HG02852 (cell line): ENCODE measurements at regions not wholly inside any gene's neighbourhood (a gene's known extent, or its start where the extent isn't known, plus 50 kb on each side); places are given as distances from the start of the nearest gene placed in this dataset.
"Not testable (repeated sequence)": the region's sequence is repeated elsewhere in the genome, so short reads cannot be mapped to it uniquely, and the experiment has no call there.

Source experiments
- ATAC-seq: cut with Tn5 transposase; IDR thresholded peaks from one replicate; pipeline ENCODE4 v1.9.1; 2021; ENCODE audit warnings: mild to moderate bottlenecking, moderate library complexity; ENCODE audit not compliant: unreplicated experiment

DNA sequence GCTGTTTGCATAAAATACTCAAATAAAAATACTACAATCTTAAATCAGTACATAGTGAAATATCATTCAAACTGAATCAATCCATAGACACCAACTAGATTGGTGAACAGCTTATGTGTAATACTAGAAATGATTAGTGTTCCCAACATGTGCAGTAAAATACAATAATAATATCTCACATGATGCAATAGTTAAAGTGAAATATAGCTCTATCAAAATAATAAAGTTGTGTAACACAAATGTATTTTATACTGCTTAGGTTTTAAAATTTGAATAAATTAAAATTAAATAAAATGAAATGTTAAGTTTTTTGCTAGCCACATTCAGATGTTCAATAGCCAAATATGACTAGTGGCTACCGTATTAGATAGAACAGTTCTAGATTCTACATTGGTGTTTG lies 714.1 kb downstream of the ZNF385D start:
- ATAC-seq = no peak

DNA sequence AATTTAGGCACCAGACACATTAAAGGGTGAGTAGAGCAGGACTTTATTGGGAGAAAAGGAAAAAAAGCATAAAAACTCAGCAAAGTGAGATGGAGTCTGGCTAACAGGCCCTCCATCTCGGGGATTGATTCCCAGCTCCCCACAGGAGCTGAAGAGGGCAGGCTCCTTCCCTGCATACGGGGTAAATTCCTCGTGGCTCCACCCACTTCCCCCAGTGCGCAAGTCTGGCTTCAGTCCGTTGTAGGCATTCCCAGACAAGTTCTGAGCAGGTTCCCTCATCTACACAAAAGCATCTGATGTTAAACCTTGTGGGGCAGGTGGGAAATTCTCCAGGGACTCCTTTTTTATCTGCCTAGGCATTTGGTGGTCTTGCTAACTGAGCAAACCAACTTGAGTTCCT lies 722.6 kb downstream of the ZNF385D start:
- no peak for ATAC-seq

DNA sequence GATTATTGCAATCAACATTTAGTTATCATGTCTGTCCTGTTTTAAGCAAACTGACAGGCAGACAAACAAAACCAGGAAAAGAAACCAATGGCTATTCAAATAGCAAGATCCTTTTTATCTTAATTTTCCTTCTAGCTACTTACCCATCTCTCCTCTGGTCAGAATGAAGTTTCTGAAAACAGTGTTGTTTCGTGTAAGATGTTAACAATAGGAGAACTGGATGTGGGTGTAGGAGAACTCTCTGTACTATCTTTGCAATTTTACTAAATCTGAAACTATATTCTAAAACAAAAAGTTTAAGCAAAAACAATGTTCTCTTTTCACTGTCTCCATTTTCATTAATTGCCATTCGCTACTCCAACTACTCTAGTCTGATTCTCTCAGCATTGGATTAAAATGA lies 726.4 kb downstream of the ZNF385D start:
- peak; percentile 69 for ATAC-seq

DNA sequence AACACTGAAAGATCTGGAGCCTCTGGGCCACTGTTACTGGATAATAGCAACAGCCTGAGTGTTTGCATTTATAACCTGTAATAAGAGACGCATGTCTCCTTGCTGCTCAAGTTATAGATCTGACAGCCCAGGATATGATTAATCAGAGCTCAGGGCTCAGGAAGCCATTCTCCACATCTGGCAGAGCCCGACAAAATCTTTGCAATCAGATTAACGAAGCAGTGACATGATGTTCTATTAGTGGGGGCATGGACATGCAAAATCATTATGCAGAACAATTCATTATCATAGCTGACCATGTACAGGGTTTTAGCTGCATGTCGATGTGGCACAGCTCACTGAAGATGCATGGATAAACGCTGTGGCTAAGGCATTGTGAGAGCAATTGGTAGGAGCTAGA lies 730.3 kb downstream of the ZNF385D start:
- ATAC-seq = no peak

DNA sequence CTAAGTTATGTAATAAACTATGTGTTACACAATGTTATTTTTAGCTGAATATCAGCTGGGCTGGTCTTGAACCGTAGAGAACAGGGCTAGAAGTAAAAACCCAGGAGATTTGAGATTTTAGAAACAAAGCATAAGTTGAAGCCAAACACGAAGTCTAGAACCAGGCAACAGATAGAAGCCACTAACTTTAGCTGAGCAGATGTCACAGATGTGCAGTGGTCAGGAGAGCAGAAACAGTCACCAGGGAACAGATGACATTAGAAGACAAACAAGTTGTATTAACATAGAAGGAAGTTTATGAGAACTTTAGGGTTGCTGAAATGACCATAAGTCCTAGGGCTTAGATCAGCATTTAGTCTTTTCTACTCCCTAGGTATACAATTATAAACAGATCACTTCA lies 731.0 kb downstream of the ZNF385D start:
- no peak for ATAC-seq

DNA sequence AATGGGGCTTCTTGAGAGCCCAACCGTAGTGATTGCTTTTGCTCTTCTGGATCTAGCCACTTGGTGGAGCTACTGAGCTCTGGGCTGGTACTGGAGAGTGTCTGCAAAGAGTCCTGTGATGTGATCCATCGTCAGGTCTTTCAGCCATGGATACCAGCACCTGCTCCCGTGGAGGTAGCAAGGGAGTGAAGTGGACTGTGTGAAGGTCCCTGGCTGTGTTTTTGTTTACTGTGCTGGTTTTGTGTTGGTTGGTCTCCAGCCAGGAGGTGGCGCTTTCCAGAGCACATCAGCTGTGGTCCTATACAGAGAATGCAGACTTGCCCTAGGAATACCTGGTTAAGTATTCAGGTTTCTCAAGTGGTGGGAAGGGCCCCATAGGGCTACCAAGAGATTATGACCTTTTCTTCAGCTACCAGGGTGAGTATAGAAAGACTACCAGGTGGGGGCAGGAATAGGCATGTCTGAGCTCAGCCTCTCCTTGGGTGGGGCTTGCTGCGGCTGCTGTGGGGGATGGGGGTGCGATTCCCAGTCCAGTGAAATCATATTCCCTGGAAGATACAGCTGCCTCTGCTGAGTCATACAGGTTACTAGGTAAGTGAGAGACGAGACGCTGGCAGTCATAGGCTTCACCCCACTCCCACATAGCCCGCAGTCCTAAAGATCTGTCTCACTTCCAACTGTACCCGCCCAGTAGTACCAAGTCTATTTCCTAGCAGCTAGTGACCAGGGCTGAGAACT lies 733.7 kb downstream of the ZNF385D start:
- ATAC-seq = no peak

DNA sequence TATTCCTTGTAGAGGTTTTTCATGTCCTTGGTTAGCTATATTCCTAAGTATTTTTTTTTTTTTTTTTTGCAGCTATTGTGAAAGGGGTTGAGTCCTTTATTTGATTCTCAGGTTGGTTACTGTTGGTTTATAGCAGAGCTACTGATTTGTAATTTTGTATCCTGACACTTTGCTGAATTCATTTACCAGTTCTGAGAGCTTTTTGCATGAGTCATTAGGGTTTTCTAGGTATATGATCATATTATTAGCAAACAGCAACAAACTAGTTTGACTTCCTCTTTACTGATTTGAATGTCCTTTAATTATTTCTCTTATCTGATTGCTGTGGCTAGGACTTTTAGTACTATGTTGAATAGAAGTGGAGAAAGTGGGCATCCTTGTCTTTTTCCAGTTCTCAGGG lies 737.4 kb downstream of the ZNF385D start:
- ATAC-seq = no peak

DNA sequence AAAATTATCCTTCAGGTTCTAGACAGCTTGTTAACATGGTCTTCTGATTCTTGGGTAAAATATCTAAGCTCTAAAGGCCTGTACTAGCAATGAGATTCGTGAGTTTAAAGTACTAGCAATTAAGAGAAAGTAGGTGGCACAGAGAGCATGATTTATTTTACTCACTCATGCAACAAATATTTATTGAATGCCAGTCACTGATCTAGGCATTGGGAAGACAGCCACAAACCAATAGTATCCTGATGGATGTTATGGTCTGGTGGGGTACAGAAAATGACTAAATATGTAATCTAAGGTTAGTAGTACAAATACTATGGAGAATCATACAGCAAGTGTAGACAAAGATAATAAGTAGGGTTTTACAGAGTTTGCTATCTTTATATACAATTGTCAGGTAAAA lies 751.3 kb downstream of the ZNF385D start:
- no peak for ATAC-seq

DNA sequence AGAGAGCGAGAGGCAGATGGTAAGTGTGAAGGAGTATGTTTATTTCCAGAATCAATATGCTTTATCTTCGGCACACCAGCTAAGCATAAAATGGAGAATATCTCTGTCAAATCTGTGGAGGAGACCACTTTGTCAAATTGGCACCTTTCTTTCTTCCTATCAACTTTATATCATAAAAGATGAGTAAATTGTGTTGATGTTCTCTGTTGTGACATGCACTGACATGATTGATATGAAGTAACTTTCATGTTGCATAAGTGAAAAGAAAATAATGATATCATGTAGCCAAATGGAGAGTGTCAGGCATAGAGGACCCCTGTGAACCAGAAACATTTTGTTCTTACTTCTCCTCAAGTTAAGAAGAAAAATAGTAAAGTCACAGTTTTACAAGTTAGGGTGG lies 753.8 kb downstream of the ZNF385D start:
- ATAC-seq = no peak

DNA sequence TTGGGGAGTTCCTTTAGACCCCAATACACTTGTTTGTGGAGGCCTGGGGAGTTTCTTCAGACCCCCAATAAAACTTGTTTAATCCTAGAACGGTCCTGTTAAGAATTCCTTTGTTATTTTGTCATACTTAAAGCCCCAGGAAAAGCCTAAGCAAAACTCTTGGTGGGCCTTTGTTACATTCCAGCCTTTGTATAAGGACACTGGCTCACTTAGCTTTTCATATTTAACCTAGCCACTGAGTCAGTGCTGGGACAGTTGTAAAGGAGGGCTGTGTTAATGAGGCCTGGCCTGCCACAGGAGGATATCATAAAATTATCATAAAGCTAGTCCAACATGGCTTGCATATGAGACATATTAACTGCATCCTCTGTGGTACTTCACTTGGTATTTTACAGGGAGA lies 760.1 kb downstream of the ZNF385D start:
- no peak for ATAC-seq

DNA sequence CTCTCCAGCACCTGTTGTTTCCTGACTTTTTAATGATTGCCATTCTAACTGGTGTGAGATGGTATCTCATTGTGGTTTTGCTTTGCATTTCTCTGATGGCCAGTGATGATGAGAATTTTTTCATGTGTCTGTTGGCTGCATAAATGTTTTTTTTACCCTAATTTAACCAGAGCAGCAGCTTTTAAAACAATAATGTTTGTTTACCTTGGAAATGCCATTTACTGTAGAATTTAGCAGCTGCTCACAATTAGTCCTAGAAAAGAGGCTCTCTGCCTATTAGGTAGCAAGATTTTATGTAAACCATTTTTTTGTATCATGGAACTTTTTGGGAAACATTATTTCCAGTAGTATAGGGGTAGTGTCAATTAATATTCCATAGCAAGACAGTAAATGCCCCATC lies 761.4 kb downstream of the ZNF385D start:
- not testable (repeated sequence) for ATAC-seq

DNA sequence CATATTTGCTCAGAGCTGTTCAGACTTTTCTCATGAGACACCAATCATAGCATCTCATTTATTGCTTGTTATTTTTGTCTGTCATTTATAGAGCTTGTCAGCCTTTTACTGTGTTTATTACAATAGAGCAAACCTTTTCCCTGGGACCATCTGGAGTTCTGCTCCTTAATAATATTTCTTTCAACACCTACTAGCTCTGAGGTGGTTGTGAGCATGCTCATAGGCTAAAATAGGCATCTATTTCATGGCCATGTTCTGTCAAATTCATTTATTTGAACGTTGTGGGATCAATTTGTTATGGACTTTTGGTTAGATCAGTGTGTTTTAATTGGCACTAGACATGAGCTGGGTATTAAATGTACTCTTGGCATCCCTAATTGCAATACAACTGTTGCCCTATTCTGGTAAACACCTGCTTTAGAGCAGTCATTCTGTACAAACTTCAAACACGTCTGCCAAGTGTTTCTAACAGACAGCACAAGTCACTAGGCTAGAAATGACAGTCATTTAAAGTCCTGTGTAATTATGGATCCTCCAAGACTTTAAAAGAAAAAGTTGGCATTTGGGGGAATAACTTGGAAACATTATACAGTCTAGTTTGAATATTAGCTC lies 766.3 kb downstream of the ZNF385D start:
- no peak for ATAC-seq

DNA sequence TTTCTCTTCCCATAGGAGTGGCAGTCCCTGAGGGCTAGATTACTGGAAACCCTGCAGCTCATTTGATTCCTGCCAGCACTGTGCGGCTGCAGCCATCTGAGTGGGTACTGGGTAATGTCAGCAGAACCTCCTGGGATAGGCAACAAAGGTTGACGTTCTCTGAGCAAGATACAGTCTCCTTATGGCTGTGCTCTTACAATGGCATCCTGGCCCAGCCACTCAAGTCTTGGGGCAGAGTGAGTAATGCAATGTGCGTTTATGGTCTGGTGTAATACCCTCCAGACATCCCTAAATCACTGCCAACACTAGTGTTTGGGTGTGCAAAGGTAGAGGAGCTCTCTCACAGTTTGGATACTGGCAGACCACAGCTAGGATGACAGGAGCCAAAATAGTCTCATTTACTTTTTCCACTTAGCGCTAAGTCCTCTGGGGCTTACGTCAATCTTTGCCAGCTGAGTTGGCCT lies 775.8 kb downstream of the ZNF385D start:
- ATAC-seq = no peak

DNA sequence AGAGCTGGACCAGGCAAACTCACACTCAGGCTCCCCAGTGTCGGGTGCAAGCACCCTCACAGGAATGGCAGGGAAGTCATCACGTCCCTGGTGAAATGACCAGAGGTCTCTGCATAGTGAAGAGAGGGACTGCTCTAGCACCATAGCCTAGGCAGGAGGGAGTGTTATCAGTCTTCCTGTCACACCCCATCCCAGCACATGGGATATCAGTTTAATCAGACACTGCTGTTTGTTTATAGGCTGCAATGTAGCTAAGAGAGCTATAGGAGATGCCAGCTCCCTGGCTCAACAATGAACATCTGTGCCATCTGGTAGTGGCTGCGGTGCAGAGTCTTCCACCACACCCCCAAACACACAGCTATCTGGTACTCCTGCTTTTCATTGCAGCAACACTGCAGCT lies 776.6 kb downstream of the ZNF385D start:
- no peak for ATAC-seq

DNA sequence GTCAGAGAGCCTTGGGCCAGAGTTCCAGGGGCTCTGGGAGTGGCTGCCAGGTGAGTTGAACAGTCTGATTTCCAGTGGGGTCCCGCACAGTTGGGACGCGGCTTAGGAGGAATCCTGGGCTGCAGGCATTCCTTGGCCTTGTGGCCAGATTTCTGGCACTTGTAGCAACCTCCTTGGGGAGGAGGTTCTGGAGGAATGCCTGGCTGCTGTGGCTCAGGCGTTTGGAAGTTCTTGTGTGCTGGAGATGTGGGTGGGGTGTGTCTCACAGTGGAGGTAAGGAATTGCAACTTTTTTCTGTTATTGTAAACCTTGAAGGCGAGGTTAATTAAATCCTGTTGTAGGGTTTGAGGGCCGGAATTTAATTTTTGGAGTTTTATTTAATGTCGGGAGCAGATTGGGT lies 780.2 kb downstream of the ZNF385D start:
- ATAC-seq = not testable (repeated sequence)

DNA sequence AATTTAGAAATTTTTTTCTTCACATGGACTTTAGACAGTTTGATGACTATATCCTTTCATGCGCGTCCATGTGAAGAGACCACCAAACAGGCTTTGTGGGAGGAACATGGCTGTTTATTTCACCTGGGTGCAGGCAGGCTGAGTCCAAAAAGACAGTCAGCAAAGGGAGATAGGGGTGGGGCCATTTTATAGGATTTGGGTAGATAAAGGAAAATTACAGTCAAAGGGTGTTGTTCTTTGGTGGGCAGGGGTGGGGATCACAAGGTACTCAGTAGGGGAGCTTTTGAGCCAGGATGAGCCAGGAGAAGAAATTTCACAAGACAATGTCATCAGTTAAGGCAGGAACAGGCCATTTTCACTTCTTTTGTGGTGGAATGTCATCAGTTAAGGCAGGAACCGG lies 781.5 kb upstream of the SGO1 start:
- not testable (repeated sequence) for ATAC-seq

DNA sequence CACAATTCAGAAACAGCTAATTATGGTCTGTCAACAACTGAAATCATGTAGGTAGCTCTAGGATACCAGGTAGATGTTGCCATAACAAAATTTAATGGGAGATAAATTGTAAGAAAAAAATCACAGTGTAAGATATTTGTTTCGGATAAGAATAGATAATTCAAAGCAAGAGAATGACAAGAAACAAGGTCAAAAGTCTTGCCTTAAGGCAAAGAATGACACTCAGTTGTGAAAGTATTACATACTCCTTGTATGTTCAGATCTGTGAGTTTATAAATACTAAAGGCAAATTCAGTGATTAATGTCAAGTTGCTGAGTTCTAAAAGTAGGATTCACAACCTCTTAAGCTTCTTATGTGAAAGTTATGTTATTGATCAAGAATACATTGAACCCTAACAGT lies 772.2 kb upstream of the SGO1 start:
- no peak for ATAC-seq

DNA sequence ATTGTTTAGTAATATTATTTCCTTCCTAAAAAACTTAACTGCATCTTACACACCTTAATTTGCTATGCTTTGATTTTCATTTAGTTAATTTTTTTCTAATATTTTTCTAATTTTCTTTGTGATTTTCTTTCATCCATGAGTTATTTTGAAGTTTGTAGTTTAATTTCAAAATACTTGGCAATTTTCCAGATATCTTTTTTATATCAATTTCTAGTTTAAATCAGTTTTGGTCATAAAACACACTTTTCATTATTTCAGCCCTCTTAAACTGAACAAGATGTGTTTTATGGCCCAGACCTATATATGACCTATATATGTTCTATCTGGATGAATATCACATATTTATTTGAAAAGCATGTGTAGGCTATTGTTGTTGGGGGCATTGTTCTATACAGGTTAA lies 759.9 kb upstream of the SGO1 start:
- ATAC-seq = no peak

DNA sequence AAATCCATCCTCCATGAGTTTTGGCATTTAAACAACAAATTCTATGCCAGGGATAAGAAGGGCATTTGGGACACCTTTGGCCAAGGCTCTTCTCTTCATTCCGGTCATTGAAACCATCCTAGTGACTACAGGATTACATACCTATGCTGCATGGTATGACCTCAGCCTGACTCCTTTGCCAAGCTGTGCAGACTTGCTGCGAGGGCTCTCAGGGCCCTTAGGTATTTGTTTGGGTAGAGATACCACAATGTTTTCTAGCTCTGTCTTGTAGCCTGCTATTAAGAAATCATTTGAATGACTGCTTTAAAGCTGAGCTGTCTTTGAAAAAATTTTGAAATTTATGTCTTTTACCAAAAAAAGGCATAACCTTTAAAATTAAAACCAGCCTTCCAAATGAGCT lies 749.8 kb upstream of the SGO1 start:
- no peak for ATAC-seq

DNA sequence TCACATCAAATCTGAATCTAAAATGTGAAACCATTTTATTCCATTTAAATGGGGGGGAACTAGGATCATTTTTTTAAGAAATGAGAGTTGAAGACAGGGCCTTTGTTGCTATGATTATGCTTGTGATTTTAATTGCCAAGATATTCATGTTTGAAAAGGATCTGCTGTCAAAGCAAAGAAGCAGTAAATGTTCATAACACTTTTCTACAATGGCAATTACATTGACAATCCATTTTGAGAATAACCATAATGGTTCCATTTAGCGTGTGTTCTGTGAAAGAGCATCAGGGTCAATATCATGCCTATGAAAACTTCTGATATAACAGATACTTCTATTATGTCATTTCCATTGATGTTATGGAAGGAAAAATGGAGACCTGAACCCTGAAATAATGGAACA lies 745.8 kb upstream of the SGO1 start:
- ATAC-seq = no peak

DNA sequence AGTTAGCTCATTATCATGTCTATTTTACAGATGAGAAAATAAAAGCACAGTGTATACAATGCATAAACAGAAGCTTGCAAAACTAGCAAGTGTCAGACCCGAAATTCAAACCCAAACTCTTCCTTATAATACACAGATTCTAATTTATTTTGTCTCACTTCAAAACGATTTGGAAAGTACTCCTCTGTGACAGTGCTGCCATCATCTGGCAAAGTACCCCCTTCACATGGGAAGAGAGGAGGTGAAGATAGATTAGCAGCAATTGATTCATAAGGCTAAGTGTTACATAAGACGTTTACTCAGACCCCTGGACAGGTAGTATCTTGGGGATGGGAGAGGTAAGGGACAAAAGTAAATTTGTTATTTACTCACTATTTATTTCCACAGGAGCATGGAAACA lies 744.0 kb upstream of the SGO1 start:
- no peak for ATAC-seq

DNA sequence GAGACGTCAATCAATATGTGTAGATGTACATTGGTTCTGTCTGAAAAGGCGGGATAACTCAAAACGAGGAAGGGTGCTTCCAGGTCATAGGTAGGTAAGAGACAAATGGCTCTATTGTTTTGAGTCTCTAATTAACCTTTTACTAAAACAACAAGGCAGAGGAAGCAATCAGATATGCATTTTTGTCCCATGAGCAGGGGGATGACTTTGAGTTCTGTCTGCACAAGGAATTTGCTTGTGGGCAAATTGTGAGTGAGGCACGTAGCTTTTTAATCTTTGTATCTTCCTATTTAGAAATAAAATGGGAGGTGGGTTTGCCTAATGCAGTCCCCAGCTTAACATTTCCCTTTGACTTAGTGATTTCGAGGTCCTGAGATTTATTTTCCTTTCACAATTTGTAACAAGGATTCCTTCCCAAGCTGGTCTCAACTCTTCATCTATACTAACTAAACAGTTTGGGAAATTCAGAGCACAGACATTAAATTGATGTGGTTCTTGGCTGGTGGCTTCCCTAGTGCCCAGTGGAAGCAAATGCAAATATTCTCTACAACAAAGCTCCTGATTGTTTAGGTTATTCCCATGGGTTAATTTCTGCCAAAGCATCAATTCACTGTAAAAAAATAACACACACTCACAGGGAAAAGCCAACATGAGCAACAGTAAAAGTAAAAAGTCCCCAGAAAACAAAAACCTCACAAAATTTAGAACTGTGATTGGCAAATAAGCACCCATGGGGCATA lies 738.8 kb upstream of the SGO1 start:
- ATAC-seq = no peak
